HCT116 (cell line): ENCODE measurements at regions not wholly inside any gene's neighbourhood (a gene's known extent, or its start where the extent isn't known, plus 50 kb on each side); places are given as distances from the start of the nearest gene placed in this dataset.

ENCODE experiments used
- ATAC-seq: fragments of 200-7000 bp; cut with Tn5 transposase; 2 replicates; pipeline ENCODE4 v1.9.1; 2020; ENCODE audit warnings: mild to moderate bottlenecking, moderate library complexity
- BruUV-seq: library from RNA; stranded (reverse); fragments of 400-500 nt; replicated peaks from 2 replicates; lab custom pipeline; 2021; lab: Mats Ljungman, UMichigan
- CTCF ChIA-PET: fragments of 300-600 bp; sonication (Branson Sonifier 250); formaldehyde crosslinking; loops from one replicate; lab custom pipeline; 2021; ENCODE audit warnings: antibody characterized with exemption; lab: Charles Lee
- POLR2A ChIA-PET: fragments of 300-600, 350-600 bp; sonication (Branson Sonifier 250); formaldehyde crosslinking; loops from one replicate; lab custom pipeline; 2021; ENCODE audit warnings: antibody characterized with exemption; lab: Charles Lee
- RAD21 ChIA-PET, 2 experiments: fragments of 300-600 bp; sonication (Branson Sonifier 250); formaldehyde crosslinking; loops; one replicate each; lab custom pipeline; 2023; ENCODE audit warnings: low total read pairs in 2 of 2; ENCODE audit not compliant: uncharacterized antibody in 2 of 2, unreplicated experiment in 2 of 2, low non-redundant PET in 1 of 2; lab: Charles Lee
- DNase-seq: peaks from one replicate; pipeline ENCODE4 v3.0.0-alpha.2; 2010; ENCODE audit warnings: low read depth, low spot score
- H2AFZ ChIP-seq: fragments of 200-600 bp; shearing (Covaris generic), sonication (generic); 2 replicates; pipeline ENCODE4 v1.6.1; 2017; ENCODE audit warnings: low read depth, mixed run types, mixed read lengths, antibody characterized with exemption, low read length; ENCODE audit not compliant: poor library complexity, severe bottlenecking
- H3K27ac ChIP-seq: 2 replicates; pipeline ENCODE4 v1.5.1; 2012; ENCODE audit warnings: low read depth, low read length
- H3K27me3 ChIP-seq: fragments of 200-600 bp; sonication (generic); 2 replicates; pipeline ENCODE4 v1.6.1; 2016; ENCODE audit warnings: mixed run types, low read length, mixed read lengths; ENCODE audit not compliant: insufficient read depth
- H3K36me3 ChIP-seq, 2 experiments: fragments of 200-500 bp in 1 of 2; fragments of 200-600 bp in 1 of 2; sonication (Bioruptor generic) in 1 of 2; sonication (generic) in 1 of 2; 2 replicates each; pipeline versions ENCODE4 v1.5.1 to v1.6.1; 2014 to 2016; ENCODE audit warnings: low read length in 2 of 2, inconsistent platforms in 1 of 2, mixed read lengths in 1 of 2, mixed run types in 1 of 2; ENCODE audit not compliant: insufficient read depth in 2 of 2, control insufficient read depth in 1 of 2
- H3K4me1 ChIP-seq, 2 experiments: fragments of 200-600 bp in 1 of 2; sonication (generic) in 1 of 2; 2 replicates each; pipeline versions ENCODE4 v1.5.1 to v1.6.1; 2012 to 2017; ENCODE audit warnings: low read length in 2 of 2, inconsistent platforms in 1 of 2, mild to moderate bottlenecking in 1 of 2, mixed read lengths in 1 of 2, mixed run types in 1 of 2, moderate library complexity in 1 of 2; ENCODE audit not compliant: insufficient read depth in 2 of 2, control insufficient read depth in 1 of 2
- H3K4me2 ChIP-seq: fragments of 200-600 bp; sonication (generic); 2 replicates; pipeline ENCODE4 v1.6.1; 2017; ENCODE audit warnings: mixed run types, low read length, mixed read lengths
- H3K4me3 ChIP-seq, 2 experiments: fragments of 200-600 bp in 1 of 2; sonication (generic) in 1 of 2; replicated peaks in 1 of 2; 2 replicates each; pipeline ENCODE4 v1.5.1; 2011 to 2016; ENCODE audit warnings: low read length in 2 of 2, control low read depth in 1 of 2, low read depth in 1 of 2, mild to moderate bottlenecking in 1 of 2, mixed read lengths in 1 of 2, mixed run types in 1 of 2
- H3K79me2 ChIP-seq: fragments of 200-600 bp; sonication (generic); 2 replicates; pipeline ENCODE4 v1.6.1; 2017; ENCODE audit warnings: mild to moderate bottlenecking, mixed run types, low read length, moderate library complexity, mixed read lengths; ENCODE audit not compliant: insufficient read depth
- H3K9ac ChIP-seq: fragments of 200-600 bp; sonication (generic); 2 replicates; pipeline ENCODE4 v1.6.1; 2016; ENCODE audit warnings: low read length, mixed read lengths
- H3K9me2 ChIP-seq: fragments of 200-600 bp; sonication (generic), shearing (Covaris generic); 2 replicates; pipeline ENCODE4 v1.6.1; 2017; ENCODE audit warnings: mixed run types, mild to moderate bottlenecking, moderate library complexity; ENCODE audit not compliant: insufficient read depth
- H3K9me3 ChIP-seq, 2 experiments: fragments of 200-500 bp in 1 of 2; fragments of 200-600 bp in 1 of 2; sonication (Bioruptor generic) in 1 of 2; sonication (generic) in 1 of 2; 2 replicates each; pipeline ENCODE4 v1.6.1; 2014 to 2017; ENCODE audit warnings: low read length in 2 of 2, mixed read lengths in 2 of 2, inconsistent platforms in 1 of 2, low read depth in 1 of 2, mild to moderate bottlenecking in 1 of 2, mixed run types in 1 of 2, moderate library complexity in 1 of 2; ENCODE audit not compliant: control insufficient read depth in 1 of 2, insufficient read depth in 1 of 2
- H4K20me1 ChIP-seq: fragments of 200-600 bp; sonication (generic), shearing (Covaris generic); 2 replicates; pipeline ENCODE4 v1.6.1; 2017; ENCODE audit warnings: mixed run types, mild to moderate bottlenecking, moderate library complexity; ENCODE audit not compliant: insufficient read depth
- CBX3 ChIP-seq: IDR thresholded peaks from 2 replicates; pipeline ENCODE4 v1.6.1; 2012; ENCODE audit warnings: low read depth
- CEBPB ChIP-seq: IDR thresholded peaks from 2 replicates; pipeline ENCODE4 v1.6.1; 2012; ENCODE audit warnings: low read depth
- EGR1 ChIP-seq: IDR thresholded peaks from 2 replicates; pipeline ENCODE4 v1.6.1; 2012; ENCODE audit warnings: low read depth
- EZH2 ChIP-seq: fragments of 200-600 bp; sonication (generic); IDR thresholded peaks from 2 replicates; pipeline ENCODE4 v1.6.1; 2017; ENCODE audit warnings: antibody characterized with exemption, mixed run types
- FOSL1 ChIP-seq: IDR thresholded peaks from 2 replicates; pipeline ENCODE4 v1.6.1; 2012; ENCODE audit warnings: low read depth
- JUND ChIP-seq: IDR thresholded peaks from 2 replicates; pipeline ENCODE4 v1.6.1; 2012
- POLR2A ChIP-seq: IDR thresholded peaks from 2 replicates; pipeline ENCODE4 v1.7.0; 2011; ENCODE audit warnings: borderline replicate concordance; ENCODE audit not compliant: insufficient read depth, insufficient read length; ENCODE audit errors: extremely low read depth
- RAD21 ChIP-seq: IDR thresholded peaks from 2 replicates; pipeline ENCODE4 v1.6.1; 2012; ENCODE audit warnings: low read depth, mild to moderate bottlenecking
- SIN3A ChIP-seq: IDR thresholded peaks from 2 replicates; pipeline ENCODE4 v1.6.1; 2012; ENCODE audit warnings: low read depth
- SP1 ChIP-seq: IDR thresholded peaks from 2 replicates; pipeline ENCODE4 v1.6.1; 2012; ENCODE audit warnings: low read depth
- SRF ChIP-seq: IDR thresholded peaks from 2 replicates; pipeline ENCODE4 v1.6.1; 2012; ENCODE audit warnings: low read depth
- TCF7L2 ChIP-seq: IDR thresholded peaks from 2 replicates; pipeline ENCODE4 v1.7.0; 2011; ENCODE audit warnings: borderline replicate concordance, inconsistent platforms; ENCODE audit not compliant: insufficient read depth, insufficient read length; ENCODE audit errors: extremely low read depth
- YY1 ChIP-seq: IDR thresholded peaks from 2 replicates; pipeline ENCODE4 v1.6.1; 2011; ENCODE audit warnings: low read length, low read depth, moderate library complexity, mild to moderate bottlenecking; ENCODE audit not compliant: insufficient replicate concordance; ENCODE audit errors: extremely low read depth
- ZNF274 ChIP-seq: fragments of 200-500 bp; sonication (Bioruptor generic); IDR thresholded peaks from 2 replicates; pipeline ENCODE4 v1.6.1; 2014; ENCODE audit warnings: mild to moderate bottlenecking, low read depth, low read length, inconsistent platforms
- intact Hi-C: fragments of 100-400 bp; cut with micrococcal nuclease; formaldehyde crosslinking; loops from 2 replicates; pipeline ENCODE4 v1.10.0; 2022
- TF ChIP-seq, protein P1 (sequence below): IDR thresholded peaks from 2 replicates; pipeline ENCODE4 v1.6.1; 2012; ENCODE audit warnings: low read depth
- TF ChIP-seq, protein P2 (sequence below): IDR thresholded peaks from 2 replicates; pipeline ENCODE4 v1.6.1; 2011; ENCODE audit warnings: mild to moderate bottlenecking, low read length, moderate library complexity; ENCODE audit not compliant: insufficient replicate concordance; ENCODE audit errors: extremely low read depth
- TF ChIP-seq, protein P3 (sequence below): IDR thresholded peaks from 2 replicates; pipeline ENCODE4 v1.6.1; 2012
- TF ChIP-seq, protein P4 (sequence below), 3 experiments: fragments of 200-600 bp in 1 of 3; sonication (generic) in 1 of 3; IDR thresholded peaks in 2 of 3; conservative IDR thresholded peaks in 1 of 3; 2 replicates each; pipeline ENCODE4 v1.5.1; 2012 to 2017; ENCODE audit warnings: low read depth in 2 of 3, low read length in 2 of 3, antibody characterized with exemption in 1 of 3, borderline replicate concordance in 1 of 3, control low read depth in 1 of 3, mild to moderate bottlenecking in 1 of 3, mixed read lengths in 1 of 3, mixed run types in 1 of 3, moderate library complexity in 1 of 3; ENCODE audit not compliant: insufficient read depth in 1 of 3

DNA sequence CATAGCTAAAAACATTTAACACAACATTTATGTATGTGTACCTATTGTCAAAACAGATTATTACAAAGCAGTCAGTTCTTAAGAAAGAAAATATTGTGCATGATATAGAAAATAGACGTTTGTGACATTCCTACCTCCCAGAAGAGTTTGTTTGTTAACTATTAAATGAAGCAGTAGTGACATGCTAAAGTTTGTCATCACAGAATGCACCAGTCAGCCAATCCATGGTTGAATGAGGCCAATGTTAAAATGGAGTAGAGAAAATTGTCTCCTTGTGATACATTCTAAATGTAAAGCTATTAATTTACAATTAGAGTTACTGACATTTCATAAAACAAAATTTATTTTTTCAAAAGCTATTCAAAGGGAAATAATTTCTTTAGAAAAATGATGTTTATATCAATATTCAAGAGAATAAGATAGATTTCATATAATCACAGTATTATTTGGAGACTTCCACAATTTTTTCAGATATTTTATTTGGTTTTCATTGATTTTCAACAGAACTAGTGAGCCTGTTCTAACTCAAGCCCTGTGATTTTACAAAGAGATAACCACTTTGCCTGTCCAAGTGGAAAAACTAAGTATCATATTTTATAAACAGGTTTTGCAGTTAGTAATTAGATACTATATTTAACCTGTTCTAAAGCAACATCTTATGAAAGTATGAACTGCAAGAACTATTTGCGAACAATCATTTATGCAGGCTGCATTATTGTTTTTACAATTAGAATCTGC lies 176.8 kb downstream of the ISL1 start:
- Histone ChIP-seq H3K27me3 (no peaks in the 10 kb centered on the region), H3K4me3 (no peak overlapping the region), H3K9ac (no peak overlapping the region), H3K9me2 (no peaks in the 10 kb centered on the region), H4K20me1 (no peaks in the 10 kb centered on the region), H3K9me3 (no peaks in the 10 kb centered on the region), H3K4me2 (no peak overlapping the region), H3K79me2 (no peaks in the 10 kb centered on the region), H3K27ac (no peak overlapping the region)
- intact Hi-C loops = no loop called here
- ATAC-seq (no peak), DNase-seq (no peak)
- BruUV-seq = no TSS peak
- CTCF ChIA-PET = no interaction called here
- RAD21 ChIA-PET = no interaction called here
- POLR2A ChIA-PET = no interaction called here
- TF ChIP-seq, protein P1, sequence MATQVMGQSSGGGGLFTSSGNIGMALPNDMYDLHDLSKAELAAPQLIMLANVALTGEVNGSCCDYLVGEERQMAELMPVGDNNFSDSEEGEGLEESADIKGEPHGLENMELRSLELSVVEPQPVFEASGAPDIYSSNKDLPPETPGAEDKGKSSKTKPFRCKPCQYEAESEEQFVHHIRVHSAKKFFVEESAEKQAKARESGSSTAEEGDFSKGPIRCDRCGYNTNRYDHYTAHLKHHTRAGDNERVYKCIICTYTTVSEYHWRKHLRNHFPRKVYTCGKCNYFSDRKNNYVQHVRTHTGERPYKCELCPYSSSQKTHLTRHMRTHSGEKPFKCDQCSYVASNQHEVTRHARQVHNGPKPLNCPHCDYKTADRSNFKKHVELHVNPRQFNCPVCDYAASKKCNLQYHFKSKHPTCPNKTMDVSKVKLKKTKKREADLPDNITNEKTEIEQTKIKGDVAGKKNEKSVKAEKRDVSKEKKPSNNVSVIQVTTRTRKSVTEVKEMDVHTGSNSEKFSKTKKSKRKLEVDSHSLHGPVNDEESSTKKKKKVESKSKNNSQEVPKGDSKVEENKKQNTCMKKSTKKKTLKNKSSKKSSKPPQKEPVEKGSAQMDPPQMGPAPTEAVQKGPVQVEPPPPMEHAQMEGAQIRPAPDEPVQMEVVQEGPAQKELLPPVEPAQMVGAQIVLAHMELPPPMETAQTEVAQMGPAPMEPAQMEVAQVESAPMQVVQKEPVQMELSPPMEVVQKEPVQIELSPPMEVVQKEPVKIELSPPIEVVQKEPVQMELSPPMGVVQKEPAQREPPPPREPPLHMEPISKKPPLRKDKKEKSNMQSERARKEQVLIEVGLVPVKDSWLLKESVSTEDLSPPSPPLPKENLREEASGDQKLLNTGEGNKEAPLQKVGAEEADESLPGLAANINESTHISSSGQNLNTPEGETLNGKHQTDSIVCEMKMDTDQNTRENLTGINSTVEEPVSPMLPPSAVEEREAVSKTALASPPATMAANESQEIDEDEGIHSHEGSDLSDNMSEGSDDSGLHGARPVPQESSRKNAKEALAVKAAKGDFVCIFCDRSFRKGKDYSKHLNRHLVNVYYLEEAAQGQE = no peak
- TF ChIP-seq CEBPB (no peak), POLR2A (no peak), TCF7L2 (no peak), FOSL1 (no peak), CBX3 (no peak), RAD21 (no peak), ZNF274 (no peak), EZH2 (no peak), JUND (no peak), SP1 (no peak), YY1 (no peak), SIN3A (no peak), SRF (no peak), EGR1 (no peak)
- TF ChIP-seq, protein P2, sequence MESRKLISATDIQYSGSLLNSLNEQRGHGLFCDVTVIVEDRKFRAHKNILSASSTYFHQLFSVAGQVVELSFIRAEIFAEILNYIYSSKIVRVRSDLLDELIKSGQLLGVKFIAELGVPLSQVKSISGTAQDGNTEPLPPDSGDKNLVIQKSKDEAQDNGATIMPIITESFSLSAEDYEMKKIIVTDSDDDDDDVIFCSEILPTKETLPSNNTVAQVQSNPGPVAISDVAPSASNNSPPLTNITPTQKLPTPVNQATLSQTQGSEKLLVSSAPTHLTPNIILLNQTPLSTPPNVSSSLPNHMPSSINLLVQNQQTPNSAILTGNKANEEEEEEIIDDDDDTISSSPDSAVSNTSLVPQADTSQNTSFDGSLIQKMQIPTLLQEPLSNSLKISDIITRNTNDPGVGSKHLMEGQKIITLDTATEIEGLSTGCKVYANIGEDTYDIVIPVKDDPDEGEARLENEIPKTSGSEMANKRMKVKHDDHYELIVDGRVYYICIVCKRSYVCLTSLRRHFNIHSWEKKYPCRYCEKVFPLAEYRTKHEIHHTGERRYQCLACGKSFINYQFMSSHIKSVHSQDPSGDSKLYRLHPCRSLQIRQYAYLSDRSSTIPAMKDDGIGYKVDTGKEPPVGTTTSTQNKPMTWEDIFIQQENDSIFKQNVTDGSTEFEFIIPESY = no peak
- TF ChIP-seq, protein P3, sequence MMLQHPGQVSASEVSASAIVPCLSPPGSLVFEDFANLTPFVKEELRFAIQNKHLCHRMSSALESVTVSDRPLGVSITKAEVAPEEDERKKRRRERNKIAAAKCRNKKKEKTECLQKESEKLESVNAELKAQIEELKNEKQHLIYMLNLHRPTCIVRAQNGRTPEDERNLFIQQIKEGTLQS = no peak
- TF ChIP-seq, protein P4, sequence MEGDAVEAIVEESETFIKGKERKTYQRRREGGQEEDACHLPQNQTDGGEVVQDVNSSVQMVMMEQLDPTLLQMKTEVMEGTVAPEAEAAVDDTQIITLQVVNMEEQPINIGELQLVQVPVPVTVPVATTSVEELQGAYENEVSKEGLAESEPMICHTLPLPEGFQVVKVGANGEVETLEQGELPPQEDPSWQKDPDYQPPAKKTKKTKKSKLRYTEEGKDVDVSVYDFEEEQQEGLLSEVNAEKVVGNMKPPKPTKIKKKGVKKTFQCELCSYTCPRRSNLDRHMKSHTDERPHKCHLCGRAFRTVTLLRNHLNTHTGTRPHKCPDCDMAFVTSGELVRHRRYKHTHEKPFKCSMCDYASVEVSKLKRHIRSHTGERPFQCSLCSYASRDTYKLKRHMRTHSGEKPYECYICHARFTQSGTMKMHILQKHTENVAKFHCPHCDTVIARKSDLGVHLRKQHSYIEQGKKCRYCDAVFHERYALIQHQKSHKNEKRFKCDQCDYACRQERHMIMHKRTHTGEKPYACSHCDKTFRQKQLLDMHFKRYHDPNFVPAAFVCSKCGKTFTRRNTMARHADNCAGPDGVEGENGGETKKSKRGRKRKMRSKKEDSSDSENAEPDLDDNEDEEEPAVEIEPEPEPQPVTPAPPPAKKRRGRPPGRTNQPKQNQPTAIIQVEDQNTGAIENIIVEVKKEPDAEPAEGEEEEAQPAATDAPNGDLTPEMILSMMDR (IDR thresholded peaks at IDR 0.05 in 2 of 3, conservative IDR thresholded peaks at IDR 0.05 in 1 of 3; ENCODE audit: borderline replicate concordance in 1 of 3, insufficient read depth in 1 of 3, low read depth in 2 of 3, low read length in 2 of 3) = no peak
- TF ChIP-seq, all 23 proteins: peak for 0
- Histone ChIP-seq H2AFZ (no peak overlapping the region), H3K36me3 (no peaks in the 10 kb centered on the region), H3K4me1 (no peaks in the 10 kb centered on the region)
